C1 segment of cervical spinal cord (tissue), 14 donors: ENCODE measurements at regions not wholly inside any gene's neighbourhood (a gene's known extent, or its start where the extent isn't known, plus 50 kb on each side); places are given as distances from the start of the nearest gene placed in this dataset.
"Not testable (repeated sequence)": the region's sequence is repeated elsewhere in the genome, so short reads cannot be mapped to it uniquely, and the experiment has no call there.

Source experiments
- DNase-seq, 14 donors: peaks; one replicate each; lab custom pipeline; 2025; lab: John Stamatoyannopoulos, UW

GRCh38 chr11:33971530-33971929, 79.7 kb upstream of the LMO2 start:
- not testable (repeated sequence) for DNase-seq

- peak in 10 of 14 donors; percentile 1 to 31 (median 4) for DNase-seq
These were observed 79.1 kb upstream of the LMO2 start for GRCh38 chr11:33970984-33971466.

GRCh38 chr11:33967451-33967850, 75.6 kb upstream of the LMO2 start:
- no peak for DNase-seq

DNA sequence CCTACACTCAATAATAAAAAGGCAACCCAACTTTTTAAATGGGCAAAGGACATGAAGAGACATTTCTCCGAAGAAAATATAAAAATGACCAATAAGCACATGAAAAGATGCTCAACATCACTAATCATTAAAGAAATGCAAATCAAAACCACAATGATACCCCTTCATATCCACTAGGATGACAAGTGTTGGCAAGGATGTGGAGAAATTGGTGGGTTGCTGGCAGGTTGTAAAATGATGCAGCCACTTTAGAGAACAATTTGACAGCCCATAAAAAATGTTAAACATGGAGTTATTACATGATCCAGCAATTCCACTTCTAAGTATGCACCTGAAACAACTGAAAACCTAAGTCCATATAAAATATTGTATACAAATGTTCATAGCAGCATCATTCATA, 73.2 kb upstream of the LMO2 start:
- no peak for DNase-seq

- no peak for DNase-seq
These were observed 68.1 kb upstream of the LMO2 start for GRCh38 chr11:33959855-33960400.

GRCh38 chr11:33957304-33957917, 65.5 kb upstream of the LMO2 start:
- no peak for DNase-seq

DNA sequence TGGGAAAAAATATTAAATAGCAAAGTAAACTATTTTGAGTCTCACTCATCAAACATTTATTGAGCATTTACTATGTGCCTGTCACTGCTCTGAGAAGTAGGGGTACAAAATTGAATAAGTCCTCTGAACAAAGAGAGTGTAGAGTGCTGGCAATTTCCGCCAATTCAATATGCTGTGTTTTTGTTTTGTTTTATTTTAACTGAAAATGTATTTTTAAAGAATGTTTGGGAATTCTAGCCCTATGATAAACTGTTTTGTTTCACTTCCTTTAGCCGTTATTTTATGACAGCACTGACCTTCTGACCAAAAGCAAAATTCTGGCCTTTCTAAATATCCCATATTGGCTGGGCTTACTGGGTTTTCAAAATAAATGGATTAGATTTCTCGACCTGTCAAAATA, 64.7 kb upstream of the LMO2 start:
- no peak for DNase-seq

DNA sequence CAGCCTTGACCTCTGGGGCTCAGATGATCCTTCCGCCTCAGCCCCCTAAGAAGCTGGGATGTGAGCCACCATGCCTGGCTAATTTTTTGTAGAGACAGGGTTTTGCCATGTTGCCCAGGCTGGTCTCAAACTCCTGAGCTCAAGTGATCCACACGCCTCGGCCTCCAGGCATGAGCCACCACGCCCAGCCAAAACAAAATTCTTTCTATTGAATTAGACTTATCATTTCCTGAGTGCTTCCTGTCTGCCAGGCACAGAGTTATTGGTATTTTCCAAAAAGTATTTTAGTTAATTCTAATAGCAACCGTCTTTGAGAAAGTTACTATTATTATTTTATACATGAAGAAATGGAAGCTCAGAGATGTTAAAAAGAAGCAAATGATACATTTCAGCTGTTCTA, 61.4 kb upstream of the LMO2 start:
- no peak for DNase-seq

DNA sequence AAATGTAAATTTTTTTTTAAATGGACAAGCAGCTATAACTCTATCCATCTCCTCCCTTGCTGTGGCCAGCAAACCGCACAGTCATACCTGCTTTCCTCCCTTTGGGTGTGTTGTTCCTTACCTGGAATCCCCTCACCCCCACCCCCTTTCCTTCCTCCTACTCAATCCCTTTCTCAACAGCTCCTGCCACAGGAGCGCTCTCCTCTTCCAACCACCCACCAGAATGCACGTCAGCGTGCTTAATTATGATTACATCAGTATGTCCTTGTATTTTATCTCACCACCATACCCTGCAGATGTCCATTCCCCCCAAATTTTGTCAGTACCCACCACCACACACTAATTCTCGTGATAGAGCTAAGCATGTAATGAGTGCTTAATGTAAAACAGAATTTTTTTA, 60.9 kb upstream of the LMO2 start:
- DNase-seq: no peak

DNA sequence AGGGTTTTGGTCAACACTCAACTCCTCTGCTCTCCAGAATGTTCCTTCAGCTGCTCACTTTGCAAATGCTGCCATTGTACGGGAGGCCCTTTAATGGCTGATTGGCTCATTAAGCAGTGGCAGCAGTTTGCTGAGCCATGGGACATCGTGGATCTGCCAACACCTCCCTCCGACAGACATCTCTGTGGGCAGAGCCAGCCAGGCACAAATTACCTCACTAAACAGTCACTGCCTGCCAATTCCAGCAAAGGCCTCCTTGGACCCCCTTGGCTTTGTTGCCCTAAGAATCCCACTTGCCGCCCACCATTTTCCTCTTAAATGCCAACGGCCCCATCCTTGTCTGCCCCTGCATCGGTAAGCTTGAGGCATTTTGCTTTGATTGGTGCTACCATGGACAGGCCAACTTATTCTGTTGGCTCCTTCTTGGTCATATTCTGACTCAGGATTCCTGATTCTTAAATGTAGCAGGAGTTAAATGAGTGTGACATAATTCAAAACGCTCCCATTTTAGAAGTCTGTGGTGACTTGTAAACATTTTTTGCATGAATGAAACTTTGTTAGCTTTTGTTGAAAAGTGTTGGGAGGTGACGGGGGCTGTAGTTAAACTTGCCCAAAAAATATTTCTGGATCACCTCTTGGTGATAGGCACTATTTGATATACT, 57.5 kb upstream of the LMO2 start:
- DNase-seq: peak in 6 of 14 donors; percentile 13 to 79 (median 26)

GRCh38 chr11:33948494-33948893, 56.6 kb upstream of the LMO2 start:
- no peak for DNase-seq

GRCh38 chr11:33947918-33948317, 56.0 kb upstream of the LMO2 start:
- not testable (repeated sequence) for DNase-seq

GRCh38 chr11:33946930-33947329, 55.1 kb upstream of the LMO2 start:
- no peak for DNase-seq

DNA sequence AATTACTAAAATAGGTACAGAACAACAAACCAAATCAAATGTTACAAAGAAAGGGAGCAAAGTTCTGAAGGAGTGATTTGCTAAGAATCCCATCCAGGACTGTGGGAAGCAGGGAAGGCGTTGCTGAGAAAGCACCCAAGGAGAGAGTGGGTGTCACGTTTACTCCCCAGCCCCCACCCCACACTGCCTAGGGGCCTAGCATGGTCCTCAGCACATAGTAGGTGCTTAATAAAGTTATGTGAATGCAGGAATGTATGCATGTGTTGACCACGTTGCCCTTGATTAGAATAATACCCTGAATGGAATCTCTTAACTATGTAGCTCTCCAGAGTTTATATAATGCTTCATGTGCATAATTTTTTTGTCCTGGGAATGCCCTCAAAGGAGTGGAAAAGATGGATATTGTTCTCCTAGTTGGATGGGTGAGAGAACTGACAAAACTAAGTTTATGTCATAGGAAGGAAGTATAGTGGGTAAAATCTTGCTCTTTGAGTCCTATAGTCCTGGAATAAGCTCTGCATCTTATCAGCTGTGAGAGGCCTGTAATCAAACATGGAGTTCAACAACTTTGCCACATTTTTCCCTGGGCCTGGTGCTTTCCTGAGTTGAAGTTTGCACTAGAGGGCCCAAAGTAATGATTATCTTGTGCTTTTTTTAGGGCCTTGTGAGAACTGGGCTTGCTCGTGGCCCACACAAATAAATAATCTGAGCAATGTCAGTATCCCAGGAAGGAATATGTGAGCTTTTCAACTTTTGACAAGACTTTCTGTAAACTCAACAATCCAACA, 53.8 kb upstream of the LMO2 start:
- DNase-seq: no peak

DNA sequence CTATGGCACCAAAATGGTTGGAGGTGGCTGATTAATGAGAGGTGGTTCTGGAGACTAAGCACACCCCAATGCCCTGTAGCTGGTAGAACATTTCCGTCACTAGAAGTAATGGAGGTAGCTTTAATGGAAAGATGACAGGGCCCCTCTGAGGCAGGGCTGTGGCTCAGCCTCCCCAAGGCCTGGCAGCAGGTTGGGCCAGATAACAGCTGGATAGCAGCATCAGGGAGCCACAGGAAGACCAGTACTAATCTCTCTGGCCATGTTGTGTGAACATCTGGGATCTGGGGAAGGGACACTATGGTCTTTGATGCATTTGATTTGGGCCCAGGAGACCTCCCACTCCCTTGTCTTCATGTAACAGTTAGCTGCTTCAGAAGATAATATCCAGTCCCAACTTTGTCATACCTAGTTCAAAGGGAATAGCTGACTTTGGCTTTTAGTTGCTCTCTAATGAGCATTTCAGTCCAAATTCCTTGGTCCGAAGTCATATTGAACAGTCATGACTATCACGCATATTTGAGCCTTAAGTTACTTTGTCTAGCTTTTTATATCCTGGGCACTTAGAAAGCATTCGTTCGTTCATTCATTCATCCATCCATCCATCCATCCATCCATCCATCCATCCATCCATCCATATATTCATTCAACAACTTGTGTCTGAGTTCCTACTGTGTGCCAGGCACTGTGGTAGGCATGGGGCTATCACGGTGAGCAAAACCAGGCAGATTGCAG, 53.0 kb upstream of the LMO2 start:
- no peak for DNase-seq

DNA sequence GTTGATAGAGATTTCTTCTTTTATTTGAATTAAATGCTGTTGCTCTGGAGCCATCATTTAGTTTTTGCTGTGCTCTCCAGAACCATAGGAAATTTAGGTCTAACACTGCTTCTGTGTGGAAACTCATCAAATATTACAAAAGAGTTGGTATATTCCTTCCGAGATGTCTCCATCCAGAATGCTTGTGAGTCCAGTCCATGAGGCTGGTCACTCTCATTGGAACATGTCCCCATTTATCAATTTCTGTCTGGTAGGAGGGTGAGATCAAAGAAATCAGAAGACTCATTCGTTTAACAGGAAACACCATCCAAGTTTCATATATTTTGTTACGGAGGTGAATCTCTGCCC, 52.4 kb upstream of the LMO2 start:
- no peak for DNase-seq

DNA sequence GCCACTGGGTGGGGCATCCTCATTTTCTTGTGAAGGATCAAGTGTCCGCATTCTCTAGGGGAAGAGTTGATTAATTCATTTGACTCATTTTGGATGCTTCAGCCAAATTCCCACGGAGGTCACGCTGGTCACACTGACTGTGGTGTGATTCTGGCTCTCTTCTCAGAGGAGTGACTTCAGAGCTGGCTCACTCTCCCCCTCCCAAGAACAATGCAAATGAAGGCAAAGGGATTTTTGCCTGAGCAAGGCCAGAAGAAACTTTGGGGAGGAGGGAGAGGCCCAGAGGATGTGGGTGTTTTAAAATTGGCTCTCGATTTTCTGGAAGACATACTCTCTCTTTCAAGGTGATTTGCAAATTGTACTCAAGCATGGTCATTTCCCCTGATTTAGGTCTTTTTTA, 51.1 kb upstream of the LMO2 start:
- DNase-seq: peak in 7 of 14 donors; percentile 9 to 68 (median 20)

GRCh38 chr11:33941637-33942160, 49.8 kb upstream of the LMO2 start:
- no peak for DNase-seq
